IMR-90 (cell line): ENCODE measurements at regions not wholly inside any gene's neighbourhood (a gene's known extent, or its start where the extent isn't known, plus 50 kb on each side); places are given as distances from the start of the nearest gene placed in this dataset.

Source experiments
- ATAC-seq: fragments of 200-7000 bp; cut with Tn5 transposase; 2 replicates; pipeline ENCODE4 v1.9.1; 2020; ENCODE audit warnings: low read depth, mild to moderate bottlenecking, moderate library complexity
- BruUV-seq: library from RNA; stranded (reverse); fragments of 400-500 nt; replicated peaks from 2 replicates; lab custom pipeline; 2021; lab: Mats Ljungman, UMichigan
- CTCF ChIA-PET: fragments of 300-600 bp; formaldehyde crosslinking; extraction: SDS; loops from one replicate; lab custom pipeline; 2021; ENCODE audit warnings: antibody characterized with exemption; lab: Yijun Ruan, JAX
- POLR2A ChIA-PET: fragments of 300-600 bp; sonication (Branson Sonifier 250); formaldehyde crosslinking; loops from one replicate; lab custom pipeline; 2022; ENCODE audit warnings: antibody characterized with exemption; ENCODE audit not compliant: unreplicated experiment; lab: Charles Lee
- DNase-seq: peaks from one replicate; pipeline ENCODE4 v3.0.0; 2013
- H2AFZ ChIP-seq: replicated peaks from 2 replicates; pipeline ENCODE3; 2013; ENCODE audit warnings: low read length, mild to moderate bottlenecking; ENCODE audit not compliant: poor library complexity
- H2AK5ac ChIP-seq: 2 replicates; pipeline ENCODE4 v1.6.1; 2013; ENCODE audit warnings: low read depth, low read length, inconsistent platforms
- H2AK9ac ChIP-seq: replicated peaks from 2 replicates; pipeline ENCODE3; 2013; ENCODE audit warnings: mild to moderate bottlenecking, low read depth, low read length, moderate library complexity; ENCODE audit not compliant: poor library complexity
- H2BK120ac ChIP-seq: 2 replicates; pipeline ENCODE4 v1.6.1; 2013; ENCODE audit warnings: low read depth, low read length, inconsistent platforms
- H2BK15ac ChIP-seq: 3 replicates; pipeline ENCODE4 v1.6.1; 2013; ENCODE audit warnings: low read depth, low read length, inconsistent platforms
- H2BK20ac ChIP-seq: 2 replicates; pipeline ENCODE4 v1.6.1; 2013; ENCODE audit warnings: low read depth, mild to moderate bottlenecking, inconsistent platforms, low read length, moderate library complexity
- H2BK5ac ChIP-seq: 2 replicates; pipeline ENCODE4 v1.6.1; 2013; ENCODE audit warnings: mild to moderate bottlenecking, low read depth, low read length, inconsistent platforms; ENCODE audit not compliant: poor library complexity, severe bottlenecking
- H3K14ac ChIP-seq: replicated peaks from 2 replicates; pipeline ENCODE4 v1.6.1; 2013; ENCODE audit warnings: low read depth, low read length, inconsistent platforms
- H3K18ac ChIP-seq: 2 replicates; pipeline ENCODE4 v1.6.1; 2013; ENCODE audit warnings: low read depth, low read length, control low read depth
- H3K23ac ChIP-seq: 2 replicates; pipeline ENCODE4 v1.6.1; 2013; ENCODE audit warnings: low read depth, low read length, inconsistent platforms
- H3K27ac ChIP-seq: 2 replicates; pipeline ENCODE4 v1.5.1; 2013; ENCODE audit warnings: mild to moderate bottlenecking, control low read depth, low read length; ENCODE audit not compliant: insufficient read depth
- H3K27me3 ChIP-seq: 2 replicates; pipeline ENCODE4 v1.6.1; 2013; ENCODE audit warnings: low read length; ENCODE audit not compliant: control insufficient read depth, insufficient read depth
- H3K36me3 ChIP-seq: 2 replicates; pipeline ENCODE4 v1.6.1; 2013; ENCODE audit warnings: low read length, mixed read lengths; ENCODE audit not compliant: control insufficient read depth, insufficient read depth
- H3K4ac ChIP-seq: 2 replicates; pipeline ENCODE4 v1.6.1; 2013; ENCODE audit warnings: low read depth, low read length, inconsistent platforms
- H3K4me1 ChIP-seq: 2 replicates; pipeline ENCODE4 v1.6.1; 2013; ENCODE audit warnings: low read length, mixed read lengths; ENCODE audit not compliant: control insufficient read depth, insufficient read depth
- H3K4me2 ChIP-seq: 2 replicates; pipeline ENCODE4 v1.6.1; 2013; ENCODE audit warnings: low read depth, mild to moderate bottlenecking, control low read depth, low read length, moderate library complexity
- H3K4me3 ChIP-seq: 2 replicates; pipeline ENCODE4 v1.5.1; 2013; ENCODE audit warnings: low read depth, mild to moderate bottlenecking, control low read depth, low read length, moderate library complexity; ENCODE audit not compliant: insufficient read depth
- H3K56ac ChIP-seq: 2 replicates; pipeline ENCODE4 v1.6.1; 2013; ENCODE audit warnings: low read length, inconsistent platforms; ENCODE audit not compliant: insufficient read depth; ENCODE audit errors: extremely low read depth
- H3K79me1 ChIP-seq, 2 experiments: 2 replicates each; pipeline ENCODE4 v1.6.1; 2013; ENCODE audit warnings: low read length in 2 of 2, inconsistent platforms in 1 of 2, low read depth in 1 of 2
- H3K9ac ChIP-seq: 2 replicates; pipeline ENCODE4 v1.6.1; 2013; ENCODE audit warnings: low read depth, low read length, control low read depth
- H3K9me1 ChIP-seq: 2 replicates; pipeline ENCODE4 v1.6.1; 2013; ENCODE audit warnings: low read length, inconsistent platforms; ENCODE audit not compliant: insufficient read depth
- H3K9me3 ChIP-seq: 2 replicates; pipeline ENCODE4 v1.6.1; 2013; ENCODE audit warnings: low read length; ENCODE audit not compliant: control insufficient read depth, insufficient read depth
- H4K20me1 ChIP-seq: 2 replicates; pipeline ENCODE4 v1.6.1; 2013; ENCODE audit warnings: low read length, inconsistent platforms; ENCODE audit not compliant: insufficient read depth
- H4K5ac ChIP-seq: 2 replicates; pipeline ENCODE4 v1.6.1; 2013; ENCODE audit warnings: mild to moderate bottlenecking, low read depth, low read length, control low read depth
- H4K8ac ChIP-seq, 2 experiments: 2 replicates each; pipeline ENCODE4 v1.6.1; 2013; ENCODE audit warnings: low read depth in 2 of 2, low read length in 2 of 2, control low read depth in 1 of 2, inconsistent platforms in 1 of 2
- H4K91ac ChIP-seq: 2 replicates; pipeline ENCODE4 v1.6.1; 2013; ENCODE audit warnings: low read depth, low read length, inconsistent platforms; ENCODE audit not compliant: insufficient read depth
- BHLHE40 ChIP-seq: fragments of 150-350 bp; IDR thresholded peaks from 2 replicates; pipeline ENCODE4 v1.6.1; 2016; ENCODE audit warnings: mild to moderate bottlenecking, low read depth, low read length
- CEBPB ChIP-seq: IDR thresholded peaks from 2 replicates; pipeline ENCODE4 v1.6.1; 2012; ENCODE audit warnings: low read depth, low read length, improper control_type of control experiment
- CHD1 ChIP-seq: IDR thresholded peaks from 2 replicates; pipeline ENCODE4 v1.6.1; 2012; ENCODE audit warnings: low read depth, low read length, improper control_type of control experiment
- ELK1 ChIP-seq: fragments of 150-350 bp; IDR thresholded peaks from 2 replicates; pipeline ENCODE4 v1.6.1; 2016; ENCODE audit warnings: low read depth, mild to moderate bottlenecking, low read length, moderate library complexity, borderline replicate concordance
- FOS ChIP-seq: fragments of 150-350 bp; IDR thresholded peaks from 2 replicates; pipeline ENCODE4 v1.6.1; 2016; ENCODE audit warnings: low read depth, low read length
- MAFK ChIP-seq: IDR thresholded peaks from 2 replicates; pipeline ENCODE4 v1.6.1; 2012; ENCODE audit warnings: low read depth, low read length, improper control_type of control experiment
- MAZ ChIP-seq: IDR thresholded peaks from 2 replicates; pipeline ENCODE4 v1.6.1; 2012; ENCODE audit warnings: low read depth, mild to moderate bottlenecking, low read length, improper control_type of control experiment, moderate library complexity, borderline replicate concordance
- MXI1 ChIP-seq: IDR thresholded peaks from 2 replicates; pipeline ENCODE4 v1.6.1; 2012; ENCODE audit warnings: low read depth, mild to moderate bottlenecking, low read length, moderate library complexity, borderline replicate concordance
- NFE2L2 ChIP-seq: fragments of 150-350 bp; IDR thresholded peaks from 2 replicates; pipeline ENCODE4 v1.6.1; 2016; ENCODE audit warnings: low read depth, mild to moderate bottlenecking, low read length
- POLR2A ChIP-seq: IDR thresholded peaks from 2 replicates; pipeline ENCODE4 v1.6.1; 2012; ENCODE audit warnings: mild to moderate bottlenecking, low read depth, low read length
- RAD21 ChIP-seq: IDR thresholded peaks from 2 replicates; pipeline ENCODE4 v1.6.1; 2012; ENCODE audit warnings: low read length, improper control_type of control experiment
- RCOR1 ChIP-seq: IDR thresholded peaks from 2 replicates; pipeline ENCODE4 v1.6.1; 2012; ENCODE audit warnings: mild to moderate bottlenecking, low read length, improper control_type of control experiment; ENCODE audit not compliant: insufficient replicate concordance
- RFX5 ChIP-seq: IDR thresholded peaks from 2 replicates; pipeline ENCODE4 v1.8.0; 2012; ENCODE audit warnings: low read depth, mild to moderate bottlenecking, low read length, moderate library complexity
- SMC3 ChIP-seq: fragments of 150-350 bp; IDR thresholded peaks from 2 replicates; pipeline ENCODE4 v1.6.1; 2016; ENCODE audit warnings: low read depth, mild to moderate bottlenecking, antibody characterized with exemption, low read length, moderate library complexity
- USF2 ChIP-seq: fragments of 150-350 bp; IDR thresholded peaks from 2 replicates; pipeline ENCODE4 v1.6.1; 2017; ENCODE audit warnings: mild to moderate bottlenecking, antibody characterized with exemption, low read length, low read depth
- WGBS, 2 experiments: methylation state at CpG; one replicate each; pipeline versions ENCODE4 v1.1.5 to v1.1.7; 2013; ENCODE audit warnings: missing lambda C conversion rate in 2 of 2; ENCODE audit not compliant: insufficient read length in 1 of 2; ENCODE audit errors: extremely low coverage in 2 of 2; 5-methylcytosine and 5-hydroxymethylcytosine counted together
- dilution Hi-C: fragments of 300-500 bp; cut with HindIII; formaldehyde crosslinking; loops from one replicate; pipeline ENCODE4 v1.14.3; 2018; ENCODE audit warnings: low sequenced_read_pairs; ENCODE audit not compliant: unreplicated experiment
- in situ Hi-C: fragments of 300-500 bp; cut with MboI; formaldehyde crosslinking; loops from 3 replicates; pipeline ENCODE4 v1.14.3; 2019; ENCODE audit warnings: low sequenced_read_pairs, inconsistent platforms, mixed read lengths
- intact Hi-C: fragments of 100-400 bp; cut with micrococcal nuclease; formaldehyde crosslinking; loops from 2 replicates; pipeline ENCODE4 v1.10.0; 2022
- TF ChIP-seq, protein P1 (sequence below): conservative IDR thresholded peaks from 2 replicates; pipeline ENCODE4 v1.5.1; 2012; ENCODE audit warnings: mild to moderate bottlenecking, low read depth, low read length, improper control_type of control experiment

DNA sequence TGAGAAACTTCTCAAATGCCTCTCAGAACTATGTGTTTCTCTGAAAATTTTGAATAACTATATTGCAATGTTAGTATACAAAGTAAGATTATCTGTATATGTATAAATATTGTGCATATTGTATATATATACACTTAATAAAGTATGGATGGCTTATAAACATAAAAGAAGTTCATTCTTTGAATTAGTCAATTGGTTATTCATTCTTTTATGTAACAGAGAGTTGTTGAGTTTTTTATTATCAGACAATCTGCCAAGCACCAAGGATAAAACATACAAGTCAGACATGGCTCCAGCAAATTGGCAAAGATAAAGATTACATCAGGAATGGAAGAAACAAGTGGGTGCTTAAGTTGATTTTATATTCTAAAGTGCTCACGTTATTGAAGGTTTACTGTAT lies 289.1 kb upstream of the EYS start:
- no peak overlapping the region for H2AFZ ChIP-seq
- H3K4me2 ChIP-seq, result no peak overlapping the region
- H4K8ac ChIP-seq, result no peak overlapping the region
- ChIA-PET POLR2A (no interaction called here), CTCF (no interaction called here)
- no peak overlapping the region for H3K14ac ChIP-seq
- H3K27ac ChIP-seq, result no peak overlapping the region
- TF ChIP-seq MAZ, result no peak
- no peak for TF ChIP-seq CEBPB
- no peak for TF ChIP-seq USF2
- no peak for TF ChIP-seq NFE2L2
- TF ChIP-seq FOS, result no peak
- TF ChIP-seq, protein P1, sequence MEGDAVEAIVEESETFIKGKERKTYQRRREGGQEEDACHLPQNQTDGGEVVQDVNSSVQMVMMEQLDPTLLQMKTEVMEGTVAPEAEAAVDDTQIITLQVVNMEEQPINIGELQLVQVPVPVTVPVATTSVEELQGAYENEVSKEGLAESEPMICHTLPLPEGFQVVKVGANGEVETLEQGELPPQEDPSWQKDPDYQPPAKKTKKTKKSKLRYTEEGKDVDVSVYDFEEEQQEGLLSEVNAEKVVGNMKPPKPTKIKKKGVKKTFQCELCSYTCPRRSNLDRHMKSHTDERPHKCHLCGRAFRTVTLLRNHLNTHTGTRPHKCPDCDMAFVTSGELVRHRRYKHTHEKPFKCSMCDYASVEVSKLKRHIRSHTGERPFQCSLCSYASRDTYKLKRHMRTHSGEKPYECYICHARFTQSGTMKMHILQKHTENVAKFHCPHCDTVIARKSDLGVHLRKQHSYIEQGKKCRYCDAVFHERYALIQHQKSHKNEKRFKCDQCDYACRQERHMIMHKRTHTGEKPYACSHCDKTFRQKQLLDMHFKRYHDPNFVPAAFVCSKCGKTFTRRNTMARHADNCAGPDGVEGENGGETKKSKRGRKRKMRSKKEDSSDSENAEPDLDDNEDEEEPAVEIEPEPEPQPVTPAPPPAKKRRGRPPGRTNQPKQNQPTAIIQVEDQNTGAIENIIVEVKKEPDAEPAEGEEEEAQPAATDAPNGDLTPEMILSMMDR, result no peak
- TF ChIP-seq MXI1, result no peak
- no peak for TF ChIP-seq ELK1
- TF ChIP-seq RCOR1, result no peak
- no peak for TF ChIP-seq BHLHE40
- TF ChIP-seq SMC3, result no peak
- TF ChIP-seq MAFK, result no peak
- no peak for TF ChIP-seq CHD1
- TF ChIP-seq RFX5, result no peak
- TF ChIP-seq RAD21, result no peak
- TF ChIP-seq POLR2A, result no peak
- BruUV-seq, result no TSS peak
- no peak overlapping the region for H3K9ac ChIP-seq
- H2BK20ac ChIP-seq, result no peak overlapping the region
- in situ Hi-C loops (no loop called here), dilution Hi-C loops (no loop called here), intact Hi-C loops (loop anchor here (5.0 kb wide), 1 partner anchor 566 kb away; no protein-coding TSS in a partner anchor)
- H3K4ac ChIP-seq, result no peak overlapping the region
- H2BK120ac ChIP-seq, result no peak overlapping the region
- H3K18ac ChIP-seq, result no peak overlapping the region
- no peak overlapping the region for H2BK15ac ChIP-seq
- no peak overlapping the region for H2AK9ac ChIP-seq
- no peaks in the 10 kb centered on the region for H3K4me1 ChIP-seq
- H3K9me3 ChIP-seq, result peaks cover 7% of the 10 kb centered on the region; the same call in 1 of the 2 replicates
- H4K20me1 ChIP-seq, result no peaks in the 10 kb centered on the region
- H3K27me3 ChIP-seq, result no peaks in the 10 kb centered on the region
- no CpG with 5 or more reads among the region's 1 CpG for WGBS, 2 experiments
- no peak overlapping the region for H4K5ac ChIP-seq
- no peaks in the 10 kb centered on the region for H3K9me1 ChIP-seq
- H2BK5ac ChIP-seq, result no peak overlapping the region
- DNase-seq (no peak), ATAC-seq (no peak)
- no peak overlapping the region for H3K56ac ChIP-seq
- no peaks in the 10 kb centered on the region for H3K79me1 ChIP-seq
- no peak overlapping the region for H2AK5ac ChIP-seq
- H3K23ac ChIP-seq, result no peak overlapping the region
- H4K91ac ChIP-seq, result no peak overlapping the region
- no peak overlapping the region for H3K4me3 ChIP-seq
- H3K36me3 ChIP-seq, result no peaks in the 10 kb centered on the region
